ENCODE measurements at regions not wholly inside any gene's neighbourhood (a gene's known extent, or its start where the extent isn't known, plus 50 kb on each side); places are given as distances from the start of the nearest gene placed in this dataset.

DNA sequence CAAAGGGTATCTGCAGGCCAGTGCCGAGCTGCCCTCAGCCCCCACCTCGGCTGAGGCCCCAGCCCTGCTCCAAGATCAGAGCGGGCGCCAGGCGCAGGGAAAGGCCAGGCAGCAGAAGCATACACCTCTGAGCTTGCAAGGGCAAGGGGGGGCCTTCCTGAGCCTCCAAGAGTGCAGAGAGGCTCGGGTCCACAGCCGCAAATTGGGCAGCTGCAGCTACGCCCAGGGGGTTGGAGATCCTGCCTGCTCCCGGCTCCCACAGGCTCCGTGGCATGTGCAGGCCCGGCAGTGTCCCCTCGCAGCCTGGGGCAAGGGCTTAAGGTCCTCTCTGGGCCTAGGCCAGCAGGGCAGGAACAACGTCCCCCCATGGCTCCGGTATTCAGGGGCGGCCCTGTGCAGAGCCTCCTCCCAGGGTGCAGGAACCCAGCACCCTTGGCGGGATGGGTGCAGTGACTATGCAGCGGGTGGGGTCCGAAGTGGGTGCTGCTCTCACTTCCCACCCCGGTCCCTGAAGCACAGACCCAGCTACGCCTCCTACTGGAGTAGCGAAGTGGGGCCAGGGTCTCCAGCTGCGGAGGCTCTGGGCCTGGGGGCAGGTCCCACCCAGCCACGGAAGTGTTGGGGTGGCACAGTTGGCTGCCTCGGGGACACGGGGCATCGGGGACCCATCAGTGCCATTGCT is 120.2 kb upstream of the TMEFF2 start:
- CTCF ChIA-PET: no interaction called here
- H3K36me3 ChIP-seq (ENCODE audit: control insufficient read depth in 2 of 2, insufficient read depth in 1 of 2, low read length in 2 of 2): no peaks in the 10 kb centered on the region
- no peak for TF ChIP-seq ZNF239 (tag by site-specific recombination; IDR thresholded peaks at IDR 0.05)
- TF ChIP-seq ZNF10 (tag by site-specific recombination; IDR thresholded peaks at IDR 0.05): no peak
- TF ChIP-seq ZNF221 (tag by site-specific recombination; IDR thresholded peaks at IDR 0.05; ENCODE audit: borderline replicate concordance): no peak
- H3K9me3 ChIP-seq (ENCODE audit: control insufficient read depth, insufficient read depth, low read depth, low read length): no peaks in the 10 kb centered on the region
- no peak overlapping the region for H3K27ac ChIP-seq (ENCODE audit: extremely low read depth, low read depth, low read length)
- H3K4me1 ChIP-seq (ENCODE audit: control insufficient read depth, insufficient read depth, low read length): no peaks in the 10 kb centered on the region
- POLR2A ChIA-PET: no interaction called here
- no peak overlapping the region for H3K4me3 ChIP-seq (ENCODE audit: low read depth, low read length)

DNA sequence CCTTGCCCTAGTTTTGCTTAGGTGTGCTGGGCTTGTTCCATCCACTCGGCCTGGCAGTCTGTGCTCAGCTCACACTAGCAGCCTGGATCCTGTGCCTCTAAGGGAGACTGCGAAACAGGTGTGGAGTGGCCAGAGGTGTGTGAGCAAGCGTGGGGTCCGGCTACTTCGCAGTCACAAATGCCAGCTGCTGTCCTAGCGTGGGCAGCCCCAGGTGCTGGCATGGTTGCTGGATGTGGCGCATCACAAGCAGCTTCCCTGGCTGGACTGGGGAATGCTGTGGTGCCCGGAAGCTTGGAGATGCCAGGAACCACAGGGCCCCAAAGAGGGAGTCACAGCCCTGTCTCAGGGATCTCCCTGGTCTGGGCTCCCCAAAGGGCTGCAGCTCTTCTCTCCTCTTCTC is 119.0 kb upstream of the TMEFF2 start:
- TF ChIP-seq, protein P1, sequence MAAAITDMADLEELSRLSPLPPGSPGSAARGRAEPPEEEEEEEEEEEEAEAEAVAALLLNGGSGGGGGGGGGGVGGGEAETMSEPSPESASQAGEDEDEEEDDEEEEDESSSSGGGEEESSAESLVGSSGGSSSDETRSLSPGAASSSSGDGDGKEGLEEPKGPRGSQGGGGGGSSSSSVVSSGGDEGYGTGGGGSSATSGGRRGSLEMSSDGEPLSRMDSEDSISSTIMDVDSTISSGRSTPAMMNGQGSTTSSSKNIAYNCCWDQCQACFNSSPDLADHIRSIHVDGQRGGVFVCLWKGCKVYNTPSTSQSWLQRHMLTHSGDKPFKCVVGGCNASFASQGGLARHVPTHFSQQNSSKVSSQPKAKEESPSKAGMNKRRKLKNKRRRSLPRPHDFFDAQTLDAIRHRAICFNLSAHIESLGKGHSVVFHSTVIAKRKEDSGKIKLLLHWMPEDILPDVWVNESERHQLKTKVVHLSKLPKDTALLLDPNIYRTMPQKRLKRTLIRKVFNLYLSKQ (tag by site-specific recombination; IDR thresholded peaks at IDR 0.05; ENCODE audit: borderline replicate concordance): no peak
- TF ChIP-seq, protein P2, sequence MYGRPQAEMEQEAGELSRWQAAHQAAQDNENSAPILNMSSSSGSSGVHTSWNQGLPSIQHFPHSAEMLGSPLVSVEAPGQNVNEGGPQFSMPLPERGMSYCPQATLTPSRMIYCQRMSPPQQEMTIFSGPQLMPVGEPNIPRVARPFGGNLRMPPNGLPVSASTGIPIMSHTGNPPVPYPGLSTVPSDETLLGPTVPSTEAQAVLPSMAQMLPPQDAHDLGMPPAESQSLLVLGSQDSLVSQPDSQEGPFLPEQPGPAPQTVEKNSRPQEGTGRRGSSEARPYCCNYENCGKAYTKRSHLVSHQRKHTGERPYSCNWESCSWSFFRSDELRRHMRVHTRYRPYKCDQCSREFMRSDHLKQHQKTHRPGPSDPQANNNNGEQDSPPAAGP (tag by site-specific recombination; IDR thresholded peaks at IDR 0.05): no peak
- TF ChIP-seq, protein P3, sequence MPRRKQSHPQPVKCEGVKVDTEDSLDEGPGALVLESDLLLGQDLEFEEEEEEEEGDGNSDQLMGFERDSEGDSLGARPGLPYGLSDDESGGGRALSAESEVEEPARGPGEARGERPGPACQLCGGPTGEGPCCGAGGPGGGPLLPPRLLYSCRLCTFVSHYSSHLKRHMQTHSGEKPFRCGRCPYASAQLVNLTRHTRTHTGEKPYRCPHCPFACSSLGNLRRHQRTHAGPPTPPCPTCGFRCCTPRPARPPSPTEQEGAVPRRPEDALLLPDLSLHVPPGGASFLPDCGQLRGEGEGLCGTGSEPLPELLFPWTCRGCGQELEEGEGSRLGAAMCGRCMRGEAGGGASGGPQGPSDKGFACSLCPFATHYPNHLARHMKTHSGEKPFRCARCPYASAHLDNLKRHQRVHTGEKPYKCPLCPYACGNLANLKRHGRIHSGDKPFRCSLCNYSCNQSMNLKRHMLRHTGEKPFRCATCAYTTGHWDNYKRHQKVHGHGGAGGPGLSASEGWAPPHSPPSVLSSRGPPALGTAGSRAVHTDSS (tag by site-specific recombination; IDR thresholded peaks at IDR 0.05): no peak
- TF ChIP-seq, protein P4, sequence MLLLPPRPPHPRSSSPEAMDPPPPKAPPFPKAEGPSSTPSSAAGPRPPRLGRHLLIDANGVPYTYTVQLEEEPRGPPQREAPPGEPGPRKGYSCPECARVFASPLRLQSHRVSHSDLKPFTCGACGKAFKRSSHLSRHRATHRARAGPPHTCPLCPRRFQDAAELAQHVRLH (tag by site-specific recombination; IDR thresholded peaks at IDR 0.05): no peak
- no peak for TF ChIP-seq ZNF76 (tag by site-specific recombination; IDR thresholded peaks at IDR 0.05; ENCODE audit: borderline replicate concordance, low read depth)
- TF ChIP-seq, protein P5, sequence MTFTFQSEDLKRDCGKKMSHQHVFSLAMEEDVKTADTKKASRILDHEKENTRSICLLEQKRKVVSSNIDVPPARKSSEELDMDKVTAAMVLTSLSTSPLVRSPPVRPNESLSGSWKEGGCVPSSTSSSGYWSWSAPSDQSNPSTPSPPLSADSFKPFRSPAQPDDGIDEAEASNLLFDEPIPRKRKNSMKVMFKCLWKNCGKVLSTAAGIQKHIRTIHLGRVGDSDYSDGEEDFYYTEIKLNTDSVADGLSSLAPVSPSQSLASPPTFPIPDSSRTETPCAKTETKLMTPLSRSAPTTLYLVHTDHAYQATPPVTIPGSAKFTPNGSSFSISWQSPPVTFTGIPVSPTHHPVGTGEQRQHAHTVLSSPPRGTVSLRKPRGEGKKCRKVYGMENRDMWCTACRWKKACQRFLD (tag by site-specific recombination; IDR thresholded peaks at IDR 0.05): no peak
- TF ChIP-seq OSR2 (tag by site-specific recombination; IDR thresholded peaks at IDR 0.05): no peak
- TF ChIP-seq ZNF561 (tag by site-specific recombination; IDR thresholded peaks at IDR 0.05; ENCODE audit: borderline replicate concordance): no peak
- no peak for TF ChIP-seq EGR2 (tag by site-specific recombination; IDR thresholded peaks at IDR 0.05; ENCODE audit: low read depth)
- TF ChIP-seq KLF1 (tag by site-specific recombination; IDR thresholded peaks at IDR 0.05): no peak
- TF ChIP-seq, protein P6, sequence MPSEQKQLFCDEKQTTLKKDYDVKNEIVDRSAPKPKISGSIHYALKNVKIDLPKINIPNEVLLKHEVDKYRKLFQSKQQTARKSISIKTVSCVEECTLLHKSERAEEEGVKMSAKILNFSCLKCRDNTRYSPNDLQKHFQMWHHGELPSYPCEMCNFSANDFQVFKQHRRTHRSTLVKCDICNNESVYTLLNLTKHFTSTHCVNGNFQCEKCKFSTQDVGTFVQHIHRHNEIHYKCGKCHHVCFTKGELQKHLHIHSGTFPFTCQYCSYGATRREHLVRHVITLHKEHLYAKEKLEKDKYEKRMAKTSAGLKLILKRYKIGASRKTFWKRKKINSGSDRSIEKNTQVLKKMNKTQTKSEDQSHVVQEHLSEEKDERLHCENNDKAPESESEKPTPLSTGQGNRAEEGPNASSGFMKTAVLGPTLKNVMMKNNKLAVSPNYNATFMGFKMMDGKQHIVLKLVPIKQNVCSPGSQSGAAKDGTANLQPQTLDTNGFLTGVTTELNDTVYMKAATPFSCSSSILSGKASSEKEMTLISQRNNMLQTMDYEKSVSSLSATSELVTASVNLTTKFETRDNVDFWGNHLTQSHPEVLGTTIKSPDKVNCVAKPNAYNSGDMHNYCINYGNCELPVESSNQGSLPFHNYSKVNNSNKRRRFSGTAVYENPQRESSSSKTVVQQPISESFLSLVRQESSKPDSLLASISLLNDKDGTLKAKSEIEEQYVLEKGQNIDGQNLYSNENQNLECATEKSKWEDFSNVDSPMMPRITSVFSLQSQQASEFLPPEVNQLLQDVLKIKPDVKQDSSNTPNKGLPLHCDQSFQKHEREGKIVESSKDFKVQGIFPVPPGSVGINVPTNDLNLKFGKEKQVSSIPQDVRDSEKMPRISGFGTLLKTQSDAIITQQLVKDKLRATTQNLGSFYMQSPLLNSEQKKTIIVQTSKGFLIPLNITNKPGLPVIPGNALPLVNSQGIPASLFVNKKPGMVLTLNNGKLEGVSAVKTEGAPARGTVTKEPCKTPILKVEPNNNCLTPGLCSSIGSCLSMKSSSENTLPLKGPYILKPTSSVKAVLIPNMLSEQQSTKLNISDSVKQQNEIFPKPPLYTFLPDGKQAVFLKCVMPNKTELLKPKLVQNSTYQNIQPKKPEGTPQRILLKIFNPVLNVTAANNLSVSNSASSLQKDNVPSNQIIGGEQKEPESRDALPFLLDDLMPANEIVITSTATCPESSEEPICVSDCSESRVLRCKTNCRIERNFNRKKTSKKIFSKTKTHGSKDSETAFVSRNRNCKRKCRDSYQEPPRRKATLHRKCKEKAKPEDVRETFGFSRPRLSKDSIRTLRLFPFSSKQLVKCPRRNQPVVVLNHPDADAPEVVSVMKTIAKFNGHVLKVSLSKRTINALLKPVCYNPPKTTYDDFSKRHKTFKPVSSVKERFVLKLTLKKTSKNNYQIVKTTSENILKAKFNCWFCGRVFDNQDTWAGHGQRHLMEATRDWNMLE (tag by site-specific recombination; conservative IDR thresholded peaks at IDR 0.05; ENCODE audit: low read depth): no peak
- TF ChIP-seq, protein P7, sequence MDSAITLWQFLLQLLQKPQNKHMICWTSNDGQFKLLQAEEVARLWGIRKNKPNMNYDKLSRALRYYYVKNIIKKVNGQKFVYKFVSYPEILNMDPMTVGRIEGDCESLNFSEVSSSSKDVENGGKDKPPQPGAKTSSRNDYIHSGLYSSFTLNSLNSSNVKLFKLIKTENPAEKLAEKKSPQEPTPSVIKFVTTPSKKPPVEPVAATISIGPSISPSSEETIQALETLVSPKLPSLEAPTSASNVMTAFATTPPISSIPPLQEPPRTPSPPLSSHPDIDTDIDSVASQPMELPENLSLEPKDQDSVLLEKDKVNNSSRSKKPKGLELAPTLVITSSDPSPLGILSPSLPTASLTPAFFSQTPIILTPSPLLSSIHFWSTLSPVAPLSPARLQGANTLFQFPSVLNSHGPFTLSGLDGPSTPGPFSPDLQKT (IDR thresholded peaks at IDR 0.05; ENCODE audit: borderline replicate concordance, low read depth, low read length): no peak
- TF ChIP-seq, protein P8, sequence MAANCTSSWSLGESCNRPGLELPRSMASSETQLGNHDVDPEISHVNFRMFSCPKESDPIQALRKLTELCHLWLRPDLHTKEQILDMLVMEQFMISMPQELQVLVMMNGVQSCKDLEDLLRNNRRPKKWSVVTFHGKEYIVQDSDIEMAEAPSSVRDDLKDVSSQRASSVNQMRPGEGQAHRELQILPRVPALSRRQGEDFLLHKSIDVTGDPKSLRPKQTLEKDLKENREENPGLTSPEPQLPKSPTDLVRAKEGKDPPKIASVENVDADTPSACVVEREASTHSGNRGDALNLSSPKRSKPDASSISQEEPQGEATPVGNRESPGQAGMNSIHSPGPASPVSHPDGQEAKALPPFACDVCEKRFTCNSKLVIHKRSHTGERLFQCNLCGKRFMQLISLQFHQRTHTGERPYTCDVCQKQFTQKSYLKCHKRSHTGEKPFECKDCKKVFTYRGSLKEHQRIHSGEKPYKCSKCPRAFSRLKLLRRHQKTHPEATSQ (tag by site-specific recombination; IDR thresholded peaks at IDR 0.05): no peak
- TF ChIP-seq ZNF555 (tag by site-specific recombination; conservative IDR thresholded peaks at IDR 0.05): no peak
- TF ChIP-seq GFI1B (tag by site-specific recombination; IDR thresholded peaks at IDR 0.05): no peak
- TF ChIP-seq YY2 (tag by site-specific recombination; IDR thresholded peaks at IDR 0.05): no peak
- TF ChIP-seq SP7 (tag by site-specific recombination; IDR thresholded peaks at IDR 0.05): no peak

More for the DNA sequence above, 119.0 kb upstream of the TMEFF2 start:
- Histone ChIP-seq H3K36me3 (ENCODE audit: control insufficient read depth in 2 of 2, insufficient read depth in 1 of 2, low read length in 2 of 2) (no peaks in the 10 kb centered on the region), H3K9me3 (ENCODE audit: control insufficient read depth, insufficient read depth, low read depth, low read length) (no peaks in the 10 kb centered on the region), H3K4me1 (ENCODE audit: control insufficient read depth, insufficient read depth, low read length) (no peaks in the 10 kb centered on the region), H3K27ac (ENCODE audit: extremely low read depth, low read depth, low read length) (no peak overlapping the region), H3K4me3 (ENCODE audit: low read depth, low read length) (no peak overlapping the region)
- POLR2A ChIA-PET: no interaction called here
- CTCF ChIA-PET: no interaction called here
